SU-DHL-6 (cell line): ENCODE measurements at regions not wholly inside any gene's neighbourhood (a gene's known extent, or its start where the extent isn't known, plus 50 kb on each side); places are given as distances from the start of the nearest gene placed in this dataset.

Source experiments
- EZH2phosphoT487 ChIP-seq: fragments of 200-600 bp; sonication (generic), shearing (Covaris generic); conservative IDR thresholded peaks from 2 replicates; pipeline ENCODE4 v1.6.1; 2018; ENCODE audit warnings: mild to moderate bottlenecking, antibody characterized with exemption, low read length, moderate library complexity, mixed read lengths
- TF ChIP-seq, protein P1 (sequence below): fragments of 200-600 bp; sonication (generic); IDR thresholded peaks from one replicate; pipeline ENCODE4 v1.5.1; 2017; ENCODE audit warnings: antibody characterized with exemption, mild to moderate bottlenecking, low read length, moderate library complexity; ENCODE audit not compliant: insufficient read depth, poor library complexity, severe bottlenecking

GRCh38 chr2:155844461-155844860 lies 488.1 kb downstream of the NR4A2 start:
- TF ChIP-seq, protein P1, sequence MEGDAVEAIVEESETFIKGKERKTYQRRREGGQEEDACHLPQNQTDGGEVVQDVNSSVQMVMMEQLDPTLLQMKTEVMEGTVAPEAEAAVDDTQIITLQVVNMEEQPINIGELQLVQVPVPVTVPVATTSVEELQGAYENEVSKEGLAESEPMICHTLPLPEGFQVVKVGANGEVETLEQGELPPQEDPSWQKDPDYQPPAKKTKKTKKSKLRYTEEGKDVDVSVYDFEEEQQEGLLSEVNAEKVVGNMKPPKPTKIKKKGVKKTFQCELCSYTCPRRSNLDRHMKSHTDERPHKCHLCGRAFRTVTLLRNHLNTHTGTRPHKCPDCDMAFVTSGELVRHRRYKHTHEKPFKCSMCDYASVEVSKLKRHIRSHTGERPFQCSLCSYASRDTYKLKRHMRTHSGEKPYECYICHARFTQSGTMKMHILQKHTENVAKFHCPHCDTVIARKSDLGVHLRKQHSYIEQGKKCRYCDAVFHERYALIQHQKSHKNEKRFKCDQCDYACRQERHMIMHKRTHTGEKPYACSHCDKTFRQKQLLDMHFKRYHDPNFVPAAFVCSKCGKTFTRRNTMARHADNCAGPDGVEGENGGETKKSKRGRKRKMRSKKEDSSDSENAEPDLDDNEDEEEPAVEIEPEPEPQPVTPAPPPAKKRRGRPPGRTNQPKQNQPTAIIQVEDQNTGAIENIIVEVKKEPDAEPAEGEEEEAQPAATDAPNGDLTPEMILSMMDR, result no peak
- no peak for TF ChIP-seq EZH2phosphoT487
